GM21619 (cell line): ENCODE measurements at regions not wholly inside any gene's neighbourhood (a gene's known extent, or its start where the extent isn't known, plus 50 kb on each side); places are given as distances from the start of the nearest gene placed in this dataset.

Source experiments
- ATAC-seq: cut with Tn5 transposase; IDR thresholded peaks from one replicate; pipeline ENCODE4 v1.9.1; 2021; ENCODE audit not compliant: unreplicated experiment

GRCh38 chr4:180870623-180871022 is 1372.6 kb upstream of the TENM3 start:
- ATAC-seq, result no peak

- ATAC-seq, result no peak
Observed at GRCh38 chr4:180898305-180898704, 1344.9 kb upstream of the TENM3 start.

DNA sequence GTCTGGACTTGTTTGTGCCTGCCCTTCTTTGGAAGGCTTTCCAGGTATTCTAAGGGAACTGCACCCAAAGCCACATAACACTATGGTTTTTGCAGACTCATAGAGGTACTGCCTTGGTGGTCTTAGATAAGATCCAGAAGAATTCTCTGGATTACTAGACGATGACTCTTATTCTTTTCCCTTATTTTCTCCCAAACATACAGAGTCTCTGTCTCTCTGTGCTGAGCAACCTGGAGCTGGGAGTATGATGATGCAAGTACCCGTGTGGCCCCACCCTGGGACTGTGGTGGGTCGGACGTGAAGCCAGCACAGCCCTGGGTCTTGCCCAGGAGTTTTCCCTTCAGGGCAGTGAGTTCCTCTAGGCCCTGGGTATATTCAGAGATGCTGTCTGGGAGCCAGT is 1342.4 kb upstream of the TENM3 start:
- ATAC-seq, result no peak

DNA sequence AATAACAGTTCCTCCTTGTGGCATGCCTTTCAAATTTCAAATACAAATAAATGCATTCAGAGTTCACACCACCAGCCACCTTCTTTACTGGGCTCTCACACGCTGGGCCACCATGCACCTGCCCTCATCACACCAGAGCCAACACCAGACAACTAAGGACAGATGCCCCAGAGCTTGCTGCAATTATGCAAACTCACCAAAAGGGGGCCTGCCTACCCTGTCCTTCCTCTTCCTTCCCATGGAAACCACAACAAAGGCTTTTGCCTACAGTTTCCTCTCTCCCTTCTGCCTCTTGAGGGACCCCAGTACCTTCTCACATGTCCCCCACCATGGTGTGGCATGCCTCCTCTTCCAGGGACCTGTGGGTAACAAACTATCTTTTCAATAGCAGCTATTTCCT is 1333.9 kb upstream of the TENM3 start:
- no peak for ATAC-seq

- no peak for ATAC-seq
Observed at GRCh38 chr4:180913750-180914149, 1329.5 kb upstream of the TENM3 start.

DNA sequence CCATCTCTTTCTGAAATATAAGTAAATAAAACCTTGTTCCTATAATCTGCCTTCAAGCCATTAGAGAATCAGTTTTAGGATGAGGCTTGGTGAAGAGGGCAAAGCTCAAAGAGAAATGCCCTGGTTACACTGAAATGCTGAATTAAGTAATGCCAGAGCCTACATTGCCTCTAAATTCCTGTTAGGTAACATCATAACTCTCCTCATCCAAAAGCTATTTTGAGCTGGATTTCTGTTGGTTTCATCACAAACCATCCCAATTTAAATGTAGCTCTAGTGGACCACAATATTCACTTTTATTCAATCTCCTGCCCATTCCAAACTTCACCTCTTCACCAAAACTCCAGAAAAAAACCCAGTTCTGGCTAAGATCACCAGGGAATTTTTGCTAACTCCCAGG is 1319.7 kb upstream of the TENM3 start:
- no peak for ATAC-seq

- ATAC-seq, result no peak
Observed at GRCh38 chr4:180925805-180926204, 1317.4 kb upstream of the TENM3 start.

DNA sequence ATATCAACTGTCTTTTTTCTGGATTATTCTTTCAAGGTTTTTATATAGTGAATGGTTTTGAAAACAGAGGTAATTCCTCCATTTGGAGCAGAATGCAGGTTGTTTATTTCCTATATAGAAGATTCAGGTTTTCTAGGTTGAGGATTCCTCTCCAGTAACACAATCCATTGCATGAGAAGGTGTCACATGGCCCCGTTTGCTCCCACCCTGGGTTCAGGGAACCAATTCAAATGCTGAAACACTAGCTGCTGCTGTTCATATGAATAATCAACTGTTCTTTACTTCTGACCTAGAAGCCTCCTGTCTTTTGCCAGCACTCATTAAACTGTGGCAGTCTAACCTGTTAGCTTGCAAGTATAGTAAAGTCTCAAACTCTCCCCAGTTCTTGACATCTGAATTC is 1316.9 kb upstream of the TENM3 start:
- no peak for ATAC-seq

GRCh38 chr4:180932370-180933001 is 1310.7 kb upstream of the TENM3 start:
- no peak for ATAC-seq

GRCh38 chr4:180937083-180937482 is 1306.1 kb upstream of the TENM3 start:
- no peak for ATAC-seq

- no peak for ATAC-seq
Observed at GRCh38 chr4:180940680-180941079, 1302.5 kb upstream of the TENM3 start.

DNA sequence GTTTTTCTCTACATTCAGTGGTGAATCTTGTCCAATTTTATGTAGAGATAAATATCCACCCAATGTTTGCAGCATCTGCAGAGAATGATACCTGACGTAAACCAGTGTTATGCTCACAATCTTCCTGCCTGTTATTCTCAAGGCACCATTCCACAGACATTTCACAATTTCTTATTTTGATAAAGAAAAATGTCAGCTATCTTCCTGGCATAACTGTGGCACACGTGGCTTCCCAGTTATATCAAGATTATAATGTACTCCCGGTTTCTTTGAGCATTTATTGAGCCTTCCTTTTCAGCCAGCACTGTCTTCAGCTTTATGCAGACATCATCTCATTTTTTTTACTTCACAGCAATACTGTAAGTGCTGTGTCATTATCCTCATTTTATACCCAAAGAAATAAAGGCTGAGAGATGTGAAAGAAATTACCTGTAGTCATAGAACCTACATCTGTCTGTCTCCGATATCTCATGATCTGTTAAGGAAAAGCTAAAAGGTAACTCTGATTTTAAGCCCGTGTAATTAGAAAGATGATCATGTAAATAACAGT is 1300.8 kb upstream of the TENM3 start:
- ATAC-seq, result no peak

DNA sequence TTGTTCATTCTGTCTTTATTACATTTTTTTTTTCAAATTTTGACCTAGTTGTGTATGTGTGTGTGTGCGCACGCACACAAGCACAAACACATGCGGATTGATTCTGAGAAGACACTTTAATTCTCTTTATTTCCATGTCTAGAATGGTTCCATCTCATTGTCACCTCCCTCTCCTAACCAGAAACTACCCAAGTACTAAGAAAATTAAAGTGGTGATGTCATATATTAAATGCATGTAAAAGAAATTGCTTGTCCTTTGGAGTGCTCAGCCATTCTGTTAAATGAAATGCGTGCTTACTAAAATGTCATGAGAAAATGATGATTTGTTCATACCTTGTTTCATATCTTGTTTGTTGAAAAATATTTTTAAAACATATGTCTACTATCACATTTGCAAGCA is 1297.0 kb upstream of the TENM3 start:
- no peak for ATAC-seq

DNA sequence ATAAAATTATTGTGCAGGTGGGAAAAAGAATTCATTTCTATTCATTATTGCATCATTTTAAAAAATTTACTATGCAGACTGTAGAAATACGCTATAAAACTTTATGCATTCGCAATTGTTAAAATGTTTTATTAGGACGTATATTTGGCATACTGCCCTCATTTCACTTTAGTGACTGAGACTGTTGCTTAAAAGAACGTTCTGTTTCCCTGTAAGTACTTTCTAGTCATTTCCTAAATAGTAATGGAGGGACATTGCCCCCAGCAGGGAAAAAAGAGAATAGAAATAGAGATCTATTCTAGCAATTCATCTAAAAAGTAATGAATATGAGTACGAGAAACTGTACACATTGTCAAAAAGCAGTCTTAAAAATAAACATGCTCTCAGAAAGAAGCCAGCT is 1295.8 kb upstream of the TENM3 start:
- ATAC-seq, result no peak

GRCh38 chr4:180949424-180950213 is 1293.6 kb upstream of the TENM3 start:
- ATAC-seq, result no peak

GRCh38 chr4:180950377-180950776 is 1292.8 kb upstream of the TENM3 start:
- no peak for ATAC-seq

GRCh38 chr4:180951312-180951711 is 1291.9 kb upstream of the TENM3 start:
- no peak for ATAC-seq

- no peak for ATAC-seq
Observed at GRCh38 chr4:180953572-180953971, 1289.6 kb upstream of the TENM3 start.

GRCh38 chr4:180960743-180961401 is 1282.3 kb upstream of the TENM3 start:
- no peak for ATAC-seq

DNA sequence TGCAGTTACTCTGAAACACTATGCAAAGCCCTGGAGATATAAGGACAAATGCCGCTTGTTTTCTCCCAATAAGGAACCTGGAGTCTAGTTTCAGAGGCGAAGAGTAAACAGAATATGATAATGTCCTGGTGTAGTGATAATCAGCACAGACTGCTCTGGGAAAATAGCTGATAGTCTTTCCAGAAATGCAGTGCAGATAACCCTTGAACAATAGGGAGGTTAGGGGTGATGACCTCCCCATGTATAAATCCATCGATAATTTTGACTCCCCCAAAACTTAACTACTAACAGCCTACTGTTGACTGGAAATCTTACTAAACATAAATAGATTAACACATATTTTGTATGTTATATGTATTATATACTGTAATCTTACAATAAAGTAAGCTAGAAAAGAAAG is 1280.9 kb upstream of the TENM3 start:
- ATAC-seq, result no peak

DNA sequence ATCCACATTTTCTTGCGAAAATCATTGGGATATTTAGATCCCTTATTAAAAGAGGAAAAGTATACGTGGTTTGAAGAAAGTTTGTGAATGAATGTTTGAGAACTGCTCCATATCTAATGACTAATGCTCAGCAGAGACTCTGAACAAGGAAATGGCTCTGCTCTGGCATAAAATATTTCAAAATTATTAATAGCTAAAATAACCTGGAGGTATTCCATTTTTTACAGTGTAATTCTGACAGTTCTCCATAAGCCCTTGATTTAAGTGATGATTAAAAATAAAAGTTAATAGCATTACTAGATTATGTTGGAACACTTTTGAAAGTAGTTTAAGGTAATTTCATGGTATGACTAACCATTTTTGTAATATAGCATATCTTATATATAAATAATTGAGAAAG is 1276.9 kb upstream of the TENM3 start:
- no peak for ATAC-seq

DNA sequence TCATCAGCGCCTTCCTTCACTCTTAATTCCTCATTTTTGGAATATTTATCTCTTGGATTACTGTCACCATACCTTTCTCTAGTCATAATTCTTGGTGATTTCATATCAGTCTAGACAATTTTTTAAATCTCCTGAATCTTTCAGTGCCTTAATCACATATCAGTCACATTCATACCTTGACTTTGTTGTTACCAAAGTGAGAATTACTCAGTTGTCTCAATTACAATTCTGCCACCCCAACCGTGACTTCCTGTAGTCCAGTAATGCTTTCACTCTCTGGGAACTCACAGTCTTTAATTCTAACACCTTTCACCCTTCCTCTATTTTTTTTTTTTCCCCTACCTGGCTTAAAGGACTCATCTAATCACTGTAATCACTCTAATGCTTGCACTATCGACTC is 1275.3 kb upstream of the TENM3 start:
- ATAC-seq, result no peak
